ENCODE measurements at regions not wholly inside any gene's neighbourhood (a gene's known extent, or its start where the extent isn't known, plus 50 kb on each side); places are given as distances from the start of the nearest gene placed in this dataset.

- DNase-seq (ENCODE audit: low spot score), result no peak
Observed at GRCh38 chr5:61784341-61784740, 452.3 kb downstream of the ZSWIM6 start.

DNA sequence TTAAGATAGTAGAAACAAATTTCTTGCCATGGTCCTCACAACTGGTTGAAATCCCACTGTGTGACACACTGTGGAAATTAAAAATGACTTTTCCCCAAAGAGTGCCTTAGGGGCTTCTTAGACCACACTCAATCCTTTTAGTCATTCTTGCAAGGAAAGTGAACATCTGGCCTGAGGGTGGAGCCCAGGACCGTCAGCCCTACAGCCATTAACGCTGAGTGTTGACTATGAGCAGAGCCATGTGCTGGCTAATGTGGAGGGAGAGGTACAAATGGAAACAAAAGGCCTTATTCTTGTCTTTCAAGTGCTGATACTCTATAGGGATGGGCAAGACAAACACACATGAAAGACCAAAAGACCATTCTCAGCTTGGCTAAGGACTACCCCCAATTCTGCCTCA lies 456.5 kb downstream of the ZSWIM6 start:
- DNase-seq (ENCODE audit: low spot score), result no peak

- DNase-seq (ENCODE audit: low spot score), result no peak
Observed at GRCh38 chr5:61790007-61790406, 457.9 kb downstream of the ZSWIM6 start.

DNA sequence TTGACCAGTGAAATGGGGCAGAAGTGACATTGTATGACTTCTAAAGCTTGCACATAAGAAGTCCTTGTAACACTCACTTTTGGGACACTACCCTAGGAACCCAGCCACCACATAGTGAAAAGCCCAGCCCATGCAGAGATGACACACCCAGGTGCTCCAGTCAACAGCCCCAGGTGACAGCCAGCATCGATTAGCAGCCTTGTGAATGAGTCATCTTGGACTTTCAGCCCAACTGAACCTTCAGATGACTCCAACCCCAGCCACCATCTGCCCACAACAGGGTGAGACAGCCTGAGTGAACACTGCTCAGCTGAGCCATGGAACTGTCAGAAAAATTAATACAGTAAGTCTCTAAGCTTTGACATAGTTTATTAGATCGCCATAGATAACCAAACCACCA lies 458.6 kb downstream of the ZSWIM6 start:
- DNase-seq (ENCODE audit: low spot score), result no peak

DNA sequence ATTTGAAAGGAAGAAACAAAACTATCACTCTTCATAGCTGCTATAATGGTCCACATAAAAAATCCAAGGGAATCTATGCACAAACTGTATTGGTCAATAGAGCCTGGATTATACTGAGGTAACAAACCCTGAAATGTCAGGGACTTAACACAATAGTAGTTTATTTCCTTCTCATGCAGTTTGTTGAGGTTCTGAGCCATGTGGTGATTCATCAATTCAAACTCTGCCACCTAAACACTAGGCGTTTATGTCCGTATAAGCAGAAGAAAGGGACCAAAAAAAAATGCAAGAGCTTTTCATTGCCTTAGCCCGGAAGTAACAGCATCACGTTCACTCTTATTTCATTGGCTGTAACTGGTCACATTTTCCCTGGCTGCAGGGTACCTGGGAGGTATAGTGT lies 464.7 kb downstream of the ZSWIM6 start:
- DNase-seq (ENCODE audit: low spot score), result peak; percentile 49

GRCh38 chr5:61800450-61800849 lies 468.4 kb downstream of the ZSWIM6 start:
- no peak for DNase-seq (ENCODE audit: low spot score)

- DNase-seq (ENCODE audit: low spot score), result no peak
Observed at GRCh38 chr5:61801174-61801573, 469.1 kb downstream of the ZSWIM6 start.

DNA sequence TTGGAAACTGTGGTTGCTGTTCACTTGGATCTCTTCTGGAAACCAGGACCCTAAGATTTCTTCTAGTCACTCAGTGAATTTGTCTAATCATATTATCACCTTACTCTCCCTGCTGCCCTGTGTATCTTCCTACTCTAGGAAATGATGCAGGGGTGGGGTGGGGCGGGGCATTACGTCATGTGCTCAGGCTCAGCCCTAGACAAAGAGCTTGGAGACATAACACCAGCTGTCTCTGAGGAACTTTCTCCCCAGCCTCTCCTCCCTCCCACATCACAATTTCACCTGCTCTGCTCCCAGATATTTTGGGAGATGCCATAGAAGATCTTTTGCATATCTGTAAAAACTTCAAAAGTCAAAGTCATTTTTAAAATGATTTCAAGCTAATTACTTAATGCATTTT lies 470.4 kb downstream of the ZSWIM6 start:
- no peak for DNase-seq (ENCODE audit: low spot score)

- DNase-seq (ENCODE audit: low spot score), result peak; percentile 83
Observed at GRCh38 chr5:61805101-61805500, 473.0 kb downstream of the ZSWIM6 start.

GRCh38 chr5:61806491-61807020 lies 474.5 kb downstream of the ZSWIM6 start:
- DNase-seq (ENCODE audit: low spot score), result no peak

- DNase-seq (ENCODE audit: low spot score), result no peak
Observed at GRCh38 chr5:61808091-61808490, 476.0 kb downstream of the ZSWIM6 start.

GRCh38 chr5:61808909-61809308 lies 476.9 kb downstream of the ZSWIM6 start:
- DNase-seq (ENCODE audit: low spot score), result no peak

DNA sequence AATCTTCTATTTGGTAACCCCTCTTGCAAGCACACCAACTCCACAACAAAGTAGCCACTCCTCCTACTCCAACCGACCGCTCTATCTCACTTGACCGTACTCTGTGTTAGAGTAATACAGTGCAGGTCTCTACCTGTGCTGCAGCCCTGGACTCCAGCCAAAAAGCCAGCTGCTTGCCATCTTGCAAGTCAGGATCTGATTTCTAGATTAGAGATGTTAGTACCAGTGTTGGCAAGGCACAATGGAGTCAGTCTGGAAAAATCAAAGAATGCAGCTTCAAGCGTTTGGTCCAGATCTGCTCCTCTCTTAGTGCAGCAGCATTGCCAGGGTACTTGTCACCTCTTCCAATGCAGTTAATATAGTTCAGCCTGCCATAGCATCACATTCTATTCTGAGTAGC lies 477.6 kb downstream of the ZSWIM6 start:
- no peak for DNase-seq (ENCODE audit: low spot score)

GRCh38 chr5:61811052-61811451 lies 479.0 kb downstream of the ZSWIM6 start:
- no peak for DNase-seq (ENCODE audit: low spot score)

DNA sequence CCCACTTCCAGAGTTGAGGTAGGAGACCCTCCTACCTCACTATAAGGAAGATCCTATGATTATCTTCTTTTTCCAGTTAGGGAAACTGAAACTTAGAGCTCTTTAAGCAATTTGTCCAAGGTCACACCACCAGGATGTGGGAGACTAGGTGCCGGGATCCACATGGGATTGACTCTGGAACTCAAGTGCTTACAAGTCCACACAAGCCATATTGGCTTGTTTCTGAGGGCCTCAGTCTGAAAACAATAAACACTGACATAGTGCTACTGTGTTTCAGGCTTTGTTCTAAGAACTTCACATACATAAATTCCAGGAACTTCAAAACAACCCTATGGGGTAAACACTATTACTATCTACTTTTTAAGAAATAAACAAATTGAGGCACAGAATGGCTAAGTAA lies 481.3 kb downstream of the ZSWIM6 start:
- DNase-seq (ENCODE audit: low spot score), result no peak

DNA sequence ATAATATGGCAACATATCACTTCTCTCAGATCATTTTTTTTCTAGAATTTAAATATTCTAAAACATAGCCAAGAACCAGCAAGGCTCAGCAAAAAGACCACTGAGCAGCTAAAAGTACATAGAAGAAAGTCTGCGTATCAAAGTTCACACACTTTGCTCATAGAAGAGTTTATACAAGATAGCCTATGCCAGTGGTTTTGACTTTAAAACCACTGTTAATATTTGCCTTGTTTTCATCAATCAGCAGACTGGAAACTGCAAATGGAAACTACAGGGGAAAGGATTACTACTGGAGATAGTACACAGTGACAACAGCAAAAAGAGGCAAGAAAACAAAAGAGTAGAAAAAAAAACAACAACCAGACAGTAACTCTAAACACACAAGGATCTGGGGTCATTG lies 483.3 kb downstream of the ZSWIM6 start:
- no peak for DNase-seq (ENCODE audit: low spot score)

DNA sequence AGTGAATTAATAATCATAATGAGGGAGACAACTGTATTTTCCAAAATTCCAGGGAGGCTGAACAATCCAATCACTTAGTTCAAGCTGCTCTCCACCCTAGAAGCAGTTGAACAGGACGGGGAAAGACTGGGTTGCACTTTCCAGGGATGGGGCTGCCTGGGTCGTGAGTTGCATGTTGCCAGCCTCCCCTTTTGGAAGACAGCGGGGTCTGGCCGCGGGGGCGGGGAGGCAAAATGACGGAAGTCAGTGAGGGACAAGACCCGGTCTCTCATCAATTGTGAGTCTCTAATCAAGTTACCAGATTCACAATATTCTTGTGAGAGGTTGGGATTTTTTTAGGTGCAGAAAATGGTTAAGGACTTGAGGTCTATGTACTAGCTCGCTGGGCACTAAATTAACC lies 484.1 kb downstream of the ZSWIM6 start:
- no peak for DNase-seq (ENCODE audit: low spot score)

DNA sequence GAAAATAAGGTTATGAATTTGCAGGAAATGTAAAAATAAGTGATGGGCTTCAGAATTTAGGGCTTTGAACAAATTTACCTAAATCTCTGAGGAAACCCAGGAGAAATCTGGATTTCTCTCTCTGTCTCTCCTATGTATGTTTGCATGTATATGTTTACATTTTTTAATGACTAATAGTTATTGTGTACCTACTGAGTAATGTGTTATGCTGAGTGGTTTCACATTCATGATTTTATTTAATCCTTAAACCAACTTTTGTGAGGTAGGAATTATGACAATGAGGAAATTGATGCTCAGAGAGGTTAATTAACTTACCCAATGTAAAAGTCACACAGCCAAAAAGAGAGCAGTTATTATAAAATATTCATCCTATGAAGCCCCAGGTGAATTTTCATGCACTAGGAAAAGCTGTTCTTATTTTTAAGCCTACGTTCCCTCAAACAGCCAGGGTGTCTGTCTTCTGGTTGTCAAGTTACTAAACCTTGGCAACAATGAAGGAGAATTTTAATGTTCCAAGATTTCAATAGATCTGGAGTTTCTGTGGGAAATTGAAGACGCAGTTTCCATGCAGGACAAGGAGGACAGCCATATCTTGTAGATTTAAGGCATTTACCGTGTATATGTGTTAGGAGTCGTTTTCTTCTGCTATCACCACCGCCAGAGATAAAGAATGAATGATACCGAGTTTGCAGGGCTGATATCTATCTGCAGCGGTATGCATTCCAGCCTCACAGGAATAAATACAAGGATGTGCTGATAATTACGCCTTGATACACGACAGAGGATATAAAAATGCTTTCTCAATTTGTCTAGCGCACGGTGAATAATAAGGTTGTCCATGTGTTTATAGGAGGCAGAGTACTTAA lies 484.8 kb downstream of the ZSWIM6 start:
- no peak for DNase-seq (ENCODE audit: low spot score)

DNA sequence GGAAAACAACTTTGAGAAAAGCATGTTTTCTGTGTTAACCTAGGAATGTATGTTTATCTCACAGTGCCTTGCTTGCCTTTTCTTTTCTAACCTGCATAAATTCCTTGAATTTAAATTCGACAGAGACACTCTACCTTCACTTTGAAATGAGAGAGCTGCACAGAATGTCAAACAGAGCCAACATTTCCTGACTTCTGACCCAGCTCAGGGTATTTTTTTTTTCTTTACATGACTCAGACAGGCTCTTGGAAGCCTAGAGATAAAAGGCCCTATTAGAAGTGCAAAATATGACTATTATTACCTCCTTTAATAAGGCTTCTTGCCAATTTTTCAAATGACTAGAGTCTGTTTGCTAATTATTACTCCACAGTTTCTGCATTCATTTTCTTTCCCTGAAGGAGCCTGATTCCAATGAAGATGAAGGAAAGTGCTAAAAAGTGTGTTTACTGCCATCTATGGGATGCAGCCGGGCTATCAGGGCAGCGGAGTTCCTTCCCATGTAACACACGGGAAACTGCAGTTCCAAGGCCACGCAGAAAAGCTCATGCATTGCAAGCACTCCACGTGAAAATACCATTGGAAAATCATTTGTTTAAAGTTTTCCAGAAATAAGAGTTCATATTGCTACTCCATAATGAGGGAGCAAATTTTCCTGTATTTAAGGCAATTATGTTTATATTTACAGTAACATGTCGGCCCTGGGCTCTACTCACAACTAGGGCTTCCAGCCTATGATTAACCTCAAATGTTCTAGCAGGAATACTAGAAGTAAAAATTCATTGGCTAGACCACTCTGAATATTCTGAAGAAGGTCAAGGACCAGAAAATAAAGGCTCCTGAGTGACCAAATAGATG lies 485.6 kb downstream of the ZSWIM6 start:
- peak; percentile 63 for DNase-seq (ENCODE audit: low spot score)

DNA sequence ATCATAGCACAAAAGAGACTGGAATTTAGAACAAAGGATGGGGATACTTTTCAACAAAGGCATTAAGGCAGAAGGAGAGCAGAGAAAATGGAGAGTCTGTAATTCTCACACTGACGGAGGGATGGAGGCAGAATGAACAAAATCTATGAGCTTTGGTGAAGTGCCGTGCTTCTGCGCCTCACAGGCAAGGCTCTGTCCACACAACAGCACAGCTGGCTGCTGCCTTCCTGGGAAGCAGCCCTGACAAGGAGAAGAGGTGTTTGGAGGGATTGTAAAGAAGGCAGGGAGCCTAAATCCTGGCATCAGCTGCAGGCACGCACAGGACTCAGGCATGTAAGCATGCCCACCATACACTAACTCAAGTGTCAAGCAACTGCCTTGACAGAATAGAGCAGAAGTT lies 485.2 kb upstream of the KIF2A start:
- DNase-seq (ENCODE audit: low spot score), result no peak

DNA sequence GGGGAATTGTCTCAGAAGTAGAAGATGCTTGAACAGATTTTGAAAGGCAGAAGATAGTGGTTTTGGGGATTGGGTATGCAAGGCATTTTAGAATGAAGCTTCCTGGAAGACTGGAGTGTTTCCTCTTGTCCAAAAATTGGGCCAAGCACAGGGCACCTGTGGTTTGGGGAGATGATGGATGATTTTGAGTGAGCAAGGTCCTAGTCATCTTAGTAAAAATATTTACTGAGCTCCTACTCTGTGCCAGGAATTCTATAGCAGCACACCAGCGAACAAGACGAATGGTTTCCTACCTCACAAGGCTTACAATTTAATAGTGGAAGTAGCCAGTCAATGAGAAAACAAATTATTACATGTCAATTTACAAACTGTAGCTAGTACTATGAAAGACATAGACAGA lies 484.4 kb upstream of the KIF2A start:
- DNase-seq (ENCODE audit: low spot score), result no peak

GRCh38 chr5:61822584-61822983 lies 483.4 kb upstream of the KIF2A start:
- no peak for DNase-seq (ENCODE audit: low spot score)

DNA sequence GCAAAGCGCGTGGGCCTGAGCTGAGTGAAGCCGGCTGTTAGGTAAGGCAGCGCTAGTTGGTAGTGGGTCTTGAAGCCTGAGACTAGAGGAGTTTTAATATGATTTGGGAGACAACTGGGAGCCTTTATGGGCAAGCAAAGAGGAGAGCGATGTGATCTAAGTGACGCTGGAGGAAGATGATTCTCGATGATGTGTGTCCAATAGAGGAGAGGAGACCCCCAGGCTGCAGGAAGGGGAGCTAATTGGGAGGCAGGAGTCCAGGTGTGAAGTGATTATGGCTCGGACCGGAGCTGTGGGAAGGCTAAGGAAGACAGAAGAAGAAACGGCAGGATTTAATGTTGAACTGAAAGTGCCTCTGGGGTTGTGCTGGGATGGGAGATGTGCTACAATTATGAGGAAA lies 482.9 kb upstream of the KIF2A start:
- DNase-seq (ENCODE audit: low spot score), result no peak
